Esophagus squamous epithelium (tissue), 5 donors: ENCODE measurements at regions not wholly inside any gene's neighbourhood (a gene's known extent, or its start where the extent isn't known, plus 50 kb on each side); places are given as distances from the start of the nearest gene placed in this dataset.

ENCODE experiments used
- DNase-seq: peaks from one replicate; lab custom pipeline; 2025; lab: John Stamatoyannopoulos, UW
- H3K27ac ChIP-seq, 4 donors: fragments of 200-600 bp; sonication (generic); one replicate each; pipeline ENCODE4 v1.5.1; 2016 to 2019; ENCODE audit warnings: mild to moderate bottlenecking in 1 of 4
- H3K27me3 ChIP-seq, 4 donors: fragments of 200-600 bp; sonication (generic); 1 replicate in 3 of 4; 2 replicates in 1 of 4; pipeline versions ENCODE4 v1.5.1 to v1.6.0; 2017 to 2021; ENCODE audit warnings: antibody characterized with exemption in 1 of 4
- H3K36me3 ChIP-seq, 3 donors: fragments of 200-600 bp; sonication (generic); one replicate each; pipeline ENCODE4 v1.5.1; 2016 to 2019
- H3K4me1 ChIP-seq, 3 donors: fragments of 200-600 bp; sonication (generic); one replicate each; pipeline ENCODE4 v1.5.1; 2017 to 2019
- H3K4me3 ChIP-seq, 4 donors: fragments of 200-600 bp; sonication (generic); 1 replicate in 3 of 4; 2 replicates in 1 of 4; pipeline ENCODE4 v1.5.1; 2016 to 2019; ENCODE audit warnings: mild to moderate bottlenecking in 2 of 4, moderate library complexity in 1 of 4
- H3K9me3 ChIP-seq, 3 donors: fragments of 200-600 bp; sonication (generic); one replicate each; pipeline ENCODE4 v1.5.1; 2016 to 2019
- CTCF ChIP-seq, 6 experiments: fragments of 450-650 bp in 4 of 6; fragments of 200-600 bp in 2 of 6; sonication (generic) in 2 of 6; IDR thresholded peaks; one replicate each; pipeline ENCODE4 v1.5.1; 2016 to 2019; ENCODE audit warnings: antibody characterized with exemption in 6 of 6, mild to moderate bottlenecking in 4 of 6, moderate library complexity in 4 of 6
- POLR2A ChIP-seq, 4 donors: fragments of 450-650 bp; IDR thresholded peaks; one replicate each; pipeline ENCODE4 v1.6.1; 2017; ENCODE audit warnings: antibody characterized with exemption in 4 of 4, mild to moderate bottlenecking in 4 of 4, moderate library complexity in 3 of 4
- WGBS, 2 donors: methylation state at CpG; one replicate each; pipeline ENCODE4 v1.1.5; 2018; 5-methylcytosine and 5-hydroxymethylcytosine counted together
- intact Hi-C: fragments of 100-400 bp; cut with DNase I; formaldehyde crosslinking; loops from one replicate; pipeline ENCODE4 v1.15.0; 2022
- donor health status: DM: yes; HTN: yes; CAD: no.

- Histone ChIP-seq H3K36me3 (no peaks in the 10 kb centered on the region), H3K4me3 (no peak overlapping the region), H3K27me3 (no peaks in the 10 kb centered on the region), H3K4me1 (no peaks in the 10 kb centered on the region), H3K27ac (no peak overlapping the region), H3K9me3 (no peaks in the 10 kb centered on the region)
- DNase-seq = no peak
- TF ChIP-seq CTCF (IDR thresholded peaks at IDR 0.05) (no peak), POLR2A (IDR thresholded peaks at IDR 0.05) (no peak)
- intact Hi-C loops = no loop called here
- WGBS, 2 donors = 54 to 67% methylated on average over 2 of the region's 2 CpGs
These were observed 865.3 kb downstream of the PCDH7 start for GRCh38 chr4:31585503-31585902.

DNA sequence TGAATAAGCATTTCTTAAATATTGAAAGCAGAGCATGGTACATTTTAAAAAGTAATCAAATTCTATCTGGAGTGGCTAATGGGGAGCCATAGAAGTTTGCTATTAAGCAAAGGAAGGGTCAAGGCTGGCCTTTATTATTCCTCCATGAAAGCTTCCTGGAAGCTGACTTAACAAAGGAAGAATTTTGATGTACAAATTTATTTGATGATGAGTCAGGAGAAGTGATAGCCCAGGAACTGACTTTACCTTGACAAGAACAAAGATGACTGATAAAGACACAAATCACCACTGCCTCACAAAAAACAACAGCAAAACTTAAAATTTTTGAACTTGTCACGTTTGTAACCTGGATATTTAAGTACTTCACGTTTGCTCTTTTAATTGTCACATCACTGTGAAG lies 872.1 kb downstream of the PCDH7 start:
- no peaks in the 10 kb centered on the region for H3K27me3 ChIP-seq
- H3K4me1 ChIP-seq = no peaks in the 10 kb centered on the region
- no peak overlapping the region for H3K4me3 ChIP-seq
- TF ChIP-seq CTCF (IDR thresholded peaks at IDR 0.05) (no peak), POLR2A (IDR thresholded peaks at IDR 0.05) (no peak)
- no peaks in the 10 kb centered on the region for H3K36me3 ChIP-seq
- intact Hi-C loops = no loop called here
- no peaks in the 10 kb centered on the region for H3K9me3 ChIP-seq
- WGBS, 2 donors = 44 to 52% methylated on average over 2 of the region's 2 CpGs
- no peak for DNase-seq
- H3K27ac ChIP-seq = no peak overlapping the region

GRCh38 chr4:31595496-31595895 lies 875.3 kb downstream of the PCDH7 start:
- DNase-seq = no peak
- Histone ChIP-seq H3K4me3 (no peak overlapping the region), H3K9me3 (no peaks in the 10 kb centered on the region), H3K4me1 (no peaks in the 10 kb centered on the region), H3K36me3 (no peaks in the 10 kb centered on the region), H3K27ac (no peak overlapping the region), H3K27me3 (no peaks in the 10 kb centered on the region)
- intact Hi-C loops = no loop called here
- 70 to 87% methylated on average over 2 of the region's 2 CpGs for WGBS, 2 donors
- TF ChIP-seq CTCF (IDR thresholded peaks at IDR 0.05) = no peak
- TF ChIP-seq POLR2A (IDR thresholded peaks at IDR 0.05) = no peak

GRCh38 chr4:31598639-31599038 lies 878.5 kb downstream of the PCDH7 start:
- no peak overlapping the region for H3K4me3 ChIP-seq
- whole genome bisulfite sequencing, 2 donors = 70 to 81% methylated on average over 3 of the region's 3 CpGs
- intact Hi-C loops = no loop called here
- H3K9me3 ChIP-seq = no peaks in the 10 kb centered on the region
- no peaks in the 10 kb centered on the region for H3K36me3 ChIP-seq
- H3K27me3 ChIP-seq = no peaks in the 10 kb centered on the region
- H3K4me1 ChIP-seq = no peaks in the 10 kb centered on the region
- no peak for DNase-seq
- no peak overlapping the region for H3K27ac ChIP-seq
- no peak for TF ChIP-seq POLR2A (IDR thresholded peaks at IDR 0.05)
- no peak for TF ChIP-seq CTCF (IDR thresholded peaks at IDR 0.05)

GRCh38 chr4:31601793-31602192 lies 881.6 kb downstream of the PCDH7 start:
- no peak for DNase-seq
- intact Hi-C loops = no loop called here
- H3K27ac ChIP-seq = no peak overlapping the region
- no peaks in the 10 kb centered on the region for H3K27me3 ChIP-seq
- H3K36me3 ChIP-seq = no peaks in the 10 kb centered on the region
- H3K4me3 ChIP-seq = no peak overlapping the region
- TF ChIP-seq POLR2A (IDR thresholded peaks at IDR 0.05) (no peak), CTCF (IDR thresholded peaks at IDR 0.05) (no peak)
- no peaks in the 10 kb centered on the region for H3K4me1 ChIP-seq
- no peaks in the 10 kb centered on the region for H3K9me3 ChIP-seq
